GM23338 (cell line): ENCODE measurements at regions not wholly inside any gene's neighbourhood (a gene's known extent, or its start where the extent isn't known, plus 50 kb on each side); places are given as distances from the start of the nearest gene placed in this dataset.
"Not testable (repeated sequence)": the region's sequence is repeated elsewhere in the genome, so short reads cannot be mapped to it uniquely, and the experiment has no call there.

Source experiments
- CREB1 ChIP-seq: fragments of 250-450 bp; sonication (Bioruptor Pico); IDR thresholded peaks from 2 replicates; pipeline ENCODE4 v1.5.0; 2020; ENCODE audit warnings: low read depth, mild to moderate bottlenecking, moderate library complexity
- CTCF ChIP-seq, 2 experiments: fragments of 200-600 bp in 1 of 2; sonication (generic) in 1 of 2; conservative IDR thresholded peaks; 2 replicates each; pipeline versions ENCODE4 v1.5.1 to v1.6.1; 2016 to 2017; ENCODE audit warnings: antibody characterized with exemption in 2 of 2, low read depth in 2 of 2, mild to moderate bottlenecking in 2 of 2, moderate library complexity in 1 of 2
- ETS1 ChIP-seq: IDR thresholded peaks from 2 replicates; pipeline ENCODE4 v1.6.1; 2016; ENCODE audit warnings: antibody characterized with exemption
- EZH2 ChIP-seq: fragments of 200-600 bp; sonication (generic); IDR thresholded peaks from one replicate; pipeline ENCODE4 v1.8.0; 2017; ENCODE audit warnings: antibody characterized with exemption, mild to moderate bottlenecking, low read depth; ENCODE audit not compliant: unreplicated experiment
- EZH2phosphoT487 ChIP-seq: fragments of 200-600 bp; sonication (generic); IDR thresholded peaks from one replicate; pipeline ENCODE4 v1.8.1; 2018; ENCODE audit warnings: antibody characterized with exemption; ENCODE audit not compliant: unreplicated experiment
- JUNB ChIP-seq: IDR thresholded peaks from one replicate; pipeline ENCODE4 v1.6.1; 2016; ENCODE audit warnings: antibody characterized with exemption; ENCODE audit not compliant: unreplicated experiment
- NANOG ChIP-seq: IDR thresholded peaks from 2 replicates; pipeline ENCODE4 v1.6.1; 2016; ENCODE audit warnings: antibody characterized with exemption, borderline replicate concordance
- POLR2AphosphoS5 ChIP-seq: IDR thresholded peaks from 2 replicates; pipeline ENCODE4 v1.6.1; 2016; ENCODE audit warnings: antibody characterized with exemption, low read depth
- REST ChIP-seq: IDR thresholded peaks from one replicate; pipeline ENCODE4 v1.6.1; 2018; ENCODE audit warnings: antibody characterized with exemption; ENCODE audit not compliant: unreplicated experiment
- STAT1 ChIP-seq: IDR thresholded peaks from one replicate; pipeline ENCODE4 v1.6.1; 2016; ENCODE audit warnings: antibody characterized with exemption; ENCODE audit not compliant: unreplicated experiment

GRCh38 chr9:67353961-67354360 is 361.6 kb upstream of the SPATA31A3 start:
- not testable (repeated sequence) for TF ChIP-seq NANOG; EZH2; CTCF (conservative IDR thresholded peaks at IDR 0.05; ENCODE audit: low read depth in 2 of 2); EZH2phosphoT487; POLR2AphosphoS5; CREB1; REST; ETS1; STAT1; JUNB
